Activated T-helper 1 cell treated with anti-CD3 and anti-CD28 coated beads, Interleukin-12 subunit alpha, Interleukin-12 subunit beta, Interleukin-2, Interleukin-4 antibody, amounts not matched to agents 30 ng/mL and 10 ng/mL and 1 ng/mL, durations not matched to agents 14 hours and 24 hours and 36 hours (primary cell): ENCODE measurements at regions not wholly inside any gene's neighbourhood (a gene's known extent, or its start where the extent isn't known, plus 50 kb on each side); places are given as distances from the start of the nearest gene placed in this dataset.
"Not testable (repeated sequence)": the region's sequence is repeated elsewhere in the genome, so short reads cannot be mapped to it uniquely, and the experiment has no call there.

Experiments
- DNase-seq: peaks from one replicate; pipeline ENCODE4 v3.0.0; 2021; ENCODE audit warnings: low spot score
- H3K27ac Mint-ChIP-seq: one replicate; pipeline ENCODE4 v1.8.0; 2021; ENCODE audit warnings: mild to moderate bottlenecking, mixed read lengths
- H3K27me3 Mint-ChIP-seq: one replicate; pipeline ENCODE4 v1.8.0; 2022; ENCODE audit warnings: mild to moderate bottlenecking, moderate library complexity, mixed read lengths; ENCODE audit not compliant: insufficient read depth
- H3K36me3 Mint-ChIP-seq: one replicate; pipeline ENCODE4 v1.8.0; 2021; ENCODE audit warnings: low read depth, mixed read lengths
- H3K4me1 Mint-ChIP-seq: one replicate; pipeline ENCODE4 v1.8.0; 2021; ENCODE audit warnings: low read depth, mixed read lengths
- H3K4me3 Mint-ChIP-seq: one replicate; pipeline ENCODE4 v1.8.0; 2021; ENCODE audit warnings: mild to moderate bottlenecking, moderate library complexity, mixed read lengths
- H3K9me3 Mint-ChIP-seq: one replicate; pipeline ENCODE4 v1.8.0; 2021; ENCODE audit warnings: mixed read lengths
- intact Hi-C: fragments of 100-400 bp; cut with micrococcal nuclease; formaldehyde crosslinking; loops from one replicate; pipeline ENCODE4 v1.15.1; 2024

GRCh38 chr12:27875677-27876076 is 95.6 kb upstream of the MANSC4 start:
- H3K4me1 Mint-ChIP-seq: peaks cover 9% of the 10 kb centered on the region
- no peak for DNase-seq
- H3K27me3 Mint-ChIP-seq: no peaks in the 10 kb centered on the region
- H3K9me3 Mint-ChIP-seq: peaks cover 7% of the 10 kb centered on the region
- H3K36me3 Mint-ChIP-seq: no peaks in the 10 kb centered on the region
- no peak overlapping the region for H3K27ac Mint-ChIP-seq
- H3K4me3 Mint-ChIP-seq: no peak overlapping the region
- intact Hi-C loops: no loop called here

- Mint-ChIP-seq H3K4me1 (peaks cover 9% of the 10 kb centered on the region), H3K4me3 (no peak overlapping the region), H3K27me3 (no peaks in the 10 kb centered on the region), H3K27ac (no peak overlapping the region), H3K9me3 (peaks cover 7% of the 10 kb centered on the region), H3K36me3 (no peaks in the 10 kb centered on the region)
- intact Hi-C loops: no loop called here
- DNase-seq: no peak
These were observed 93.0 kb upstream of the MANSC4 start for GRCh38 chr12:27873010-27873409.

- Mint-ChIP-seq H3K4me1 (peaks cover 9% of the 10 kb centered on the region), H3K9me3 (peaks cover 7% of the 10 kb centered on the region), H3K36me3 (no peaks in the 10 kb centered on the region), H3K4me3 (no peak overlapping the region), H3K27me3 (no peaks in the 10 kb centered on the region), H3K27ac (no peak overlapping the region)
- intact Hi-C loops: loop anchor here (1.0 kb wide), 1 partner anchor 50 kb away; no protein-coding TSS in a partner anchor
- no peak for DNase-seq
These were observed 91.9 kb upstream of the MANSC4 start for GRCh38 chr12:27871946-27872345.

GRCh38 chr12:27870939-27871338 is 90.9 kb upstream of the MANSC4 start:
- Mint-ChIP-seq H3K36me3 (no peaks in the 10 kb centered on the region), H3K27me3 (no peaks in the 10 kb centered on the region), H3K9me3 (peaks cover 7% of the 10 kb centered on the region), H3K4me1 (peaks cover 9% of the 10 kb centered on the region), H3K4me3 (no peak overlapping the region), H3K27ac (no peak overlapping the region)
- no peak for DNase-seq
- intact Hi-C loops: loop anchor here (1.0 kb wide), 1 partner anchor 49 kb away; no protein-coding TSS in a partner anchor

GRCh38 chr12:27869567-27869966 is 89.5 kb upstream of the MANSC4 start:
- H3K9me3 Mint-ChIP-seq: peaks cover 7% of the 10 kb centered on the region
- no peak overlapping the region for H3K27ac Mint-ChIP-seq
- DNase-seq: no peak
- H3K36me3 Mint-ChIP-seq: no peaks in the 10 kb centered on the region
- no peaks in the 10 kb centered on the region for H3K27me3 Mint-ChIP-seq
- intact Hi-C loops: no loop called here
- H3K4me3 Mint-ChIP-seq: no peak overlapping the region
- peaks cover 9% of the 10 kb centered on the region for H3K4me1 Mint-ChIP-seq

GRCh38 chr12:27868139-27868538 is 88.1 kb upstream of the MANSC4 start:
- intact Hi-C loops: no loop called here
- peaks cover 3% of the 10 kb centered on the region for H3K27me3 Mint-ChIP-seq
- H3K4me1 Mint-ChIP-seq: peaks cover 9% of the 10 kb centered on the region
- H3K4me3 Mint-ChIP-seq: no peak overlapping the region
- no peak overlapping the region for H3K27ac Mint-ChIP-seq
- peaks cover 7% of the 10 kb centered on the region for H3K9me3 Mint-ChIP-seq
- no peak for DNase-seq
- H3K36me3 Mint-ChIP-seq: no peaks in the 10 kb centered on the region

- no peaks in the 10 kb centered on the region for H3K9me3 Mint-ChIP-seq
- intact Hi-C loops: no loop called here
- no peak overlapping the region for H3K27ac Mint-ChIP-seq
- no peaks in the 10 kb centered on the region for H3K36me3 Mint-ChIP-seq
- H3K27me3 Mint-ChIP-seq: peaks cover 5% of the 10 kb centered on the region
- no peak overlapping the region for H3K4me3 Mint-ChIP-seq
- DNase-seq: no peak
- peaks cover 12% of the 10 kb centered on the region for H3K4me1 Mint-ChIP-seq
These were observed 86.5 kb upstream of the MANSC4 start for GRCh38 chr12:27866373-27867101.

GRCh38 chr12:27865421-27865820 is 85.4 kb upstream of the MANSC4 start:
- intact Hi-C loops: no loop called here
- H3K4me3 Mint-ChIP-seq: no peak overlapping the region
- DNase-seq: no peak
- H3K4me1 Mint-ChIP-seq: peaks cover 5% of the 10 kb centered on the region
- peaks cover 5% of the 10 kb centered on the region for H3K27me3 Mint-ChIP-seq
- peaks cover 1% of the 10 kb centered on the region for H3K9me3 Mint-ChIP-seq
- H3K27ac Mint-ChIP-seq: no peak overlapping the region
- H3K36me3 Mint-ChIP-seq: no peaks in the 10 kb centered on the region

GRCh38 chr12:27864521-27864920 is 84.5 kb upstream of the MANSC4 start:
- Mint-ChIP-seq H3K9me3 (peaks cover 3% of the 10 kb centered on the region), H3K36me3 (no peaks in the 10 kb centered on the region), H3K27ac (no peak overlapping the region), H3K4me1 (peaks cover 5% of the 10 kb centered on the region), H3K4me3 (no peak overlapping the region), H3K27me3 (peaks cover 5% of the 10 kb centered on the region)
- DNase-seq: no peak
- intact Hi-C loops: no loop called here

GRCh38 chr12:27863839-27864238 is 83.8 kb upstream of the MANSC4 start:
- intact Hi-C loops: loop anchor here (2.0 kb wide), 1 partner anchor 41 kb away; no protein-coding TSS in a partner anchor
- H3K9me3 Mint-ChIP-seq: peaks cover 7% of the 10 kb centered on the region
- peaks cover 5% of the 10 kb centered on the region for H3K27me3 Mint-ChIP-seq
- peaks cover 5% of the 10 kb centered on the region for H3K4me1 Mint-ChIP-seq
- H3K27ac Mint-ChIP-seq: no peak overlapping the region
- DNase-seq: no peak
- H3K36me3 Mint-ChIP-seq: no peaks in the 10 kb centered on the region
- H3K4me3 Mint-ChIP-seq: no peak overlapping the region

- peaks cover 9% of the 10 kb centered on the region for H3K9me3 Mint-ChIP-seq
- peaks cover 5% of the 10 kb centered on the region for H3K27me3 Mint-ChIP-seq
- no peak overlapping the region for H3K4me3 Mint-ChIP-seq
- H3K36me3 Mint-ChIP-seq: no peaks in the 10 kb centered on the region
- no peak for DNase-seq
- H3K27ac Mint-ChIP-seq: no peak overlapping the region
- intact Hi-C loops: loop anchor here (2.0 kb wide), 1 partner anchor 39 kb away; no protein-coding TSS in a partner anchor
- H3K4me1 Mint-ChIP-seq: peaks cover 5% of the 10 kb centered on the region
These were observed 81.6 kb upstream of the MANSC4 start for GRCh38 chr12:27861428-27862167.

- H3K4me1 Mint-ChIP-seq: peaks cover 5% of the 10 kb centered on the region
- no peak for DNase-seq
- no peaks in the 10 kb centered on the region for H3K36me3 Mint-ChIP-seq
- intact Hi-C loops: no loop called here
- peaks cover 9% of the 10 kb centered on the region for H3K9me3 Mint-ChIP-seq
- peaks cover 5% of the 10 kb centered on the region for H3K27me3 Mint-ChIP-seq
- H3K4me3 Mint-ChIP-seq: no peak overlapping the region
- no peak overlapping the region for H3K27ac Mint-ChIP-seq
These were observed 79.6 kb upstream of the MANSC4 start for GRCh38 chr12:27859648-27860047.

GRCh38 chr12:27857006-27857405 is 77.0 kb upstream of the MANSC4 start:
- H3K27ac Mint-ChIP-seq, H3K36me3 Mint-ChIP-seq, H3K4me3 Mint-ChIP-seq, H3K9me3 Mint-ChIP-seq, H3K4me1 Mint-ChIP-seq, DNase-seq, intact Hi-C loops, H3K27me3 Mint-ChIP-seq: not testable (repeated sequence)
